IMR-90 (cell line): ENCODE measurements at regions not wholly inside any gene's neighbourhood (a gene's known extent, or its start where the extent isn't known, plus 50 kb on each side); places are given as distances from the start of the nearest gene placed in this dataset.

Source experiments
- CEBPB ChIP-seq: IDR thresholded peaks from 2 replicates; pipeline ENCODE4 v1.6.1; 2012; ENCODE audit warnings: low read depth, low read length, improper control_type of control experiment
- FOS ChIP-seq: fragments of 150-350 bp; IDR thresholded peaks from 2 replicates; pipeline ENCODE4 v1.6.1; 2016; ENCODE audit warnings: low read depth, low read length
- MAZ ChIP-seq: IDR thresholded peaks from 2 replicates; pipeline ENCODE4 v1.6.1; 2012; ENCODE audit warnings: low read depth, mild to moderate bottlenecking, low read length, improper control_type of control experiment, moderate library complexity, borderline replicate concordance
- MXI1 ChIP-seq: IDR thresholded peaks from 2 replicates; pipeline ENCODE4 v1.6.1; 2012; ENCODE audit warnings: low read depth, mild to moderate bottlenecking, low read length, moderate library complexity, borderline replicate concordance
- POLR2A ChIP-seq: IDR thresholded peaks from 2 replicates; pipeline ENCODE4 v1.6.1; 2012; ENCODE audit warnings: mild to moderate bottlenecking, low read depth, low read length
- RAD21 ChIP-seq: IDR thresholded peaks from 2 replicates; pipeline ENCODE4 v1.6.1; 2012; ENCODE audit warnings: low read length, improper control_type of control experiment
- RFX5 ChIP-seq: IDR thresholded peaks from 2 replicates; pipeline ENCODE4 v1.8.0; 2012; ENCODE audit warnings: low read depth, mild to moderate bottlenecking, low read length, moderate library complexity
- SMC3 ChIP-seq: fragments of 150-350 bp; IDR thresholded peaks from 2 replicates; pipeline ENCODE4 v1.6.1; 2016; ENCODE audit warnings: low read depth, mild to moderate bottlenecking, antibody characterized with exemption, low read length, moderate library complexity
- TF ChIP-seq, protein P1 (sequence below): conservative IDR thresholded peaks from 2 replicates; pipeline ENCODE4 v1.5.1; 2012; ENCODE audit warnings: mild to moderate bottlenecking, low read depth, low read length, improper control_type of control experiment

DNA sequence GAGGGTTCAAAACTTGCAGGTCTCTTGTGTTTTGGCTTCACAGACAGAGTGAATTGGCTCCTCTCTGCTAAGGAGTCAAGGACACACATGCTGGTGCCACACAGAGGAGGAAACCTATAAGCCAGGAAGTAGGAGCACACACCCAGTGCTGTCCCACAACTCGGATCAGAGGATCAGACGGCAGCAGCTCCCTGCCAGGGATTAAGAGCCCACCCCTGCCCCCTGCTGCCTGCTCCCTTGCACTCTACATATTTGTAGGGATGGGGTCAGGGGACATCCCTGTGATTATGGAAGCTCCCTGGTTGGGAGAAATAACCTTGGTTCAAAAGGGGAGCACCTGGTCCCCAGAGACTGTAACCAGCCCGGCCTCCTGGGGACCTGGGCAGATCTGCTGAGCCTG lies 77.5 kb upstream of the CLDN10 start:
- TF ChIP-seq, protein P1, sequence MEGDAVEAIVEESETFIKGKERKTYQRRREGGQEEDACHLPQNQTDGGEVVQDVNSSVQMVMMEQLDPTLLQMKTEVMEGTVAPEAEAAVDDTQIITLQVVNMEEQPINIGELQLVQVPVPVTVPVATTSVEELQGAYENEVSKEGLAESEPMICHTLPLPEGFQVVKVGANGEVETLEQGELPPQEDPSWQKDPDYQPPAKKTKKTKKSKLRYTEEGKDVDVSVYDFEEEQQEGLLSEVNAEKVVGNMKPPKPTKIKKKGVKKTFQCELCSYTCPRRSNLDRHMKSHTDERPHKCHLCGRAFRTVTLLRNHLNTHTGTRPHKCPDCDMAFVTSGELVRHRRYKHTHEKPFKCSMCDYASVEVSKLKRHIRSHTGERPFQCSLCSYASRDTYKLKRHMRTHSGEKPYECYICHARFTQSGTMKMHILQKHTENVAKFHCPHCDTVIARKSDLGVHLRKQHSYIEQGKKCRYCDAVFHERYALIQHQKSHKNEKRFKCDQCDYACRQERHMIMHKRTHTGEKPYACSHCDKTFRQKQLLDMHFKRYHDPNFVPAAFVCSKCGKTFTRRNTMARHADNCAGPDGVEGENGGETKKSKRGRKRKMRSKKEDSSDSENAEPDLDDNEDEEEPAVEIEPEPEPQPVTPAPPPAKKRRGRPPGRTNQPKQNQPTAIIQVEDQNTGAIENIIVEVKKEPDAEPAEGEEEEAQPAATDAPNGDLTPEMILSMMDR = no peak
- TF ChIP-seq POLR2A (no peak), SMC3 (no peak), FOS (no peak), MAZ (no peak), CEBPB (no peak), MXI1 (no peak), RAD21 (no peak), RFX5 (no peak)
